Endothelial cell of umbilical vein (primary cell): ENCODE measurements at regions not wholly inside any gene's neighbourhood (a gene's known extent, or its start where the extent isn't known, plus 50 kb on each side); places are given as distances from the start of the nearest gene placed in this dataset.

Experiments used
- BruUV-seq: library from RNA; stranded (reverse); fragments of 400-500 nt; replicated peaks from 2 replicates; lab custom pipeline; 2021; lab: Mats Ljungman, UMichigan
- CTCF ChIA-PET: fragments of 300-600, 350-600 bp; sonication (Branson Sonifier 250); formaldehyde crosslinking; loops from one replicate; lab custom pipeline; 2021; ENCODE audit warnings: antibody characterized with exemption, inconsistent platforms; lab: Charles Lee
- POLR2A ChIA-PET: fragments of 300-600, 350-600 bp; sonication (Branson Sonifier 250); formaldehyde crosslinking; loops from one replicate; lab custom pipeline; 2021; ENCODE audit warnings: antibody characterized with exemption, inconsistent platforms; lab: Charles Lee
- DNase-seq: peaks from one replicate; pipeline ENCODE4 v3.0.0-alpha.2; 2011; ENCODE audit warnings: low read depth, low spot score
- FAIRE-seq: peaks from 2 replicates; lab custom pipeline; 2011; peaks lifted over from hg19 to GRCh38; lab: Jason Lieb, UNC
- H2AFZ ChIP-seq: 2 replicates; pipeline ENCODE4 v1.6.0; 2012; ENCODE audit warnings: low read depth, low read length, control low read depth, inconsistent platforms
- H3K27ac ChIP-seq: 2 replicates; pipeline ENCODE4 v1.5.1; 2011; ENCODE audit warnings: low read depth, mild to moderate bottlenecking, control low read depth, low read length, moderate library complexity; ENCODE audit not compliant: insufficient read depth
- H3K27me3 ChIP-seq, 2 experiments: 2 replicates each; pipeline versions ENCODE4 v1.6.0 to v1.6.1; 2011; ENCODE audit warnings: low read length in 2 of 2, mixed read lengths in 1 of 2; ENCODE audit not compliant: control insufficient read depth in 2 of 2, insufficient read depth in 2 of 2
- H3K36me3 ChIP-seq, 2 experiments: 2 replicates in 1 of 2; 3 replicates in 1 of 2; pipeline ENCODE4 v1.5.1; 2011; ENCODE audit warnings: low read length in 2 of 2, mild to moderate bottlenecking in 1 of 2, moderate library complexity in 1 of 2; ENCODE audit not compliant: control insufficient read depth in 2 of 2, insufficient read depth in 2 of 2; ENCODE audit errors: extremely low read depth in 1 of 2
- H3K4me1 ChIP-seq: 3 replicates; pipeline ENCODE4 v1.5.1; 2011; ENCODE audit warnings: mild to moderate bottlenecking, low read length; ENCODE audit not compliant: control insufficient read depth, insufficient read depth; ENCODE audit errors: extremely low read depth
- H3K4me2 ChIP-seq: 2 replicates; pipeline ENCODE4 v1.6.1; 2011; ENCODE audit warnings: low read length, control low read depth, mixed read lengths; ENCODE audit not compliant: insufficient read depth
- H3K4me3 ChIP-seq, 3 experiments: fragments of 200-600 bp in 1 of 3; sonication (generic), shearing (Covaris generic) in 1 of 3; replicated peaks in 1 of 3; 2 replicates each; pipeline ENCODE4 v1.5.1; 2011 to 2016; ENCODE audit warnings: control low read depth in 3 of 3, low read length in 3 of 3, mild to moderate bottlenecking in 2 of 3, inconsistent platforms in 1 of 3, low read depth in 1 of 3, moderate library complexity in 1 of 3; ENCODE audit not compliant: insufficient read depth in 1 of 3
- H3K79me2 ChIP-seq: 2 replicates; pipeline ENCODE4 v1.6.0; 2012; ENCODE audit warnings: low read length, inconsistent platforms; ENCODE audit not compliant: control insufficient read depth, insufficient read depth
- H3K9ac ChIP-seq: replicated peaks from 2 replicates; pipeline ENCODE3; 2011; ENCODE audit warnings: low read length, control low read depth; ENCODE audit not compliant: insufficient read depth; ENCODE audit errors: extremely low read depth
- H3K9me1 ChIP-seq: replicated peaks from 3 replicates; pipeline ENCODE4 v1.6.0; 2011; ENCODE audit warnings: mild to moderate bottlenecking, low read length; ENCODE audit not compliant: control insufficient read depth, insufficient read depth; ENCODE audit errors: extremely low read depth
- H3K9me3 ChIP-seq: replicated peaks from 2 replicates; pipeline ENCODE4 v1.5.1; 2012; ENCODE audit warnings: low read length, inconsistent platforms; ENCODE audit not compliant: control insufficient read depth, insufficient read depth
- H4K20me1 ChIP-seq: replicated peaks from 2 replicates; pipeline ENCODE3; 2011; ENCODE audit warnings: mild to moderate bottlenecking, low read length; ENCODE audit not compliant: control insufficient read depth, insufficient read depth; ENCODE audit errors: extremely low read depth
- EZH2 ChIP-seq: IDR thresholded peaks from 2 replicates; pipeline ENCODE4 v1.6.1; 2012; ENCODE audit warnings: borderline replicate concordance, low read depth, mild to moderate bottlenecking, moderate library complexity, low read length, inconsistent platforms; ENCODE audit not compliant: severe bottlenecking
- FOS ChIP-seq: IDR thresholded peaks from 2 replicates; pipeline ENCODE4 v1.6.1; 2011; ENCODE audit warnings: mild to moderate bottlenecking, low read length, moderate library complexity, borderline replicate concordance; ENCODE audit not compliant: insufficient read depth
- GATA2 ChIP-seq: IDR thresholded peaks from 2 replicates; pipeline ENCODE4 v1.7.0; 2011; ENCODE audit warnings: low read depth, mild to moderate bottlenecking, moderate library complexity, mixed read lengths, low read length; ENCODE audit not compliant: insufficient read length, insufficient read depth
- JUN ChIP-seq: IDR thresholded peaks from 2 replicates; pipeline ENCODE4 v1.6.1; 2011; ENCODE audit warnings: borderline replicate concordance, low read depth; ENCODE audit not compliant: insufficient read length, insufficient read depth
- MYC ChIP-seq: IDR thresholded peaks from one replicate; pipeline ENCODE4 v1.6.1; 2011; ENCODE audit warnings: mild to moderate bottlenecking, low read depth, low read length
- POLR2A ChIP-seq: IDR thresholded peaks from 2 replicates; pipeline ENCODE4 v1.6.1; 2012; ENCODE audit warnings: low read depth, mild to moderate bottlenecking, control low read depth, low read length
- POLR2AphosphoS5 ChIP-seq: IDR thresholded peaks from 2 replicates; pipeline ENCODE4 v1.6.1; 2012; ENCODE audit warnings: low read depth, mild to moderate bottlenecking, control low read depth, low read length, moderate library complexity; ENCODE audit not compliant: insufficient read depth
- dilution Hi-C: fragments of 300-500 bp; cut with MboI; formaldehyde crosslinking; loops from one replicate; pipeline ENCODE4 v1.15.0; 2019; ENCODE audit warnings: low sequenced_read_pairs; ENCODE audit not compliant: extremely low pct_ligation_motif_present
- intact Hi-C: fragments of 100-400 bp; cut with micrococcal nuclease; formaldehyde crosslinking; loops from one replicate; pipeline ENCODE4 v1.10.0; 2022
- TF ChIP-seq, protein P1 (sequence below), 2 donors: IDR thresholded peaks; 1 replicate in 1 of 2; 2 replicates in 1 of 2; pipeline ENCODE4 v1.5.1; 2011; ENCODE audit warnings: low read length in 2 of 2, mild to moderate bottlenecking in 2 of 2, moderate library complexity in 2 of 2, control low read depth in 1 of 2, inconsistent platforms in 1 of 2, low read depth in 1 of 2; ENCODE audit not compliant: insufficient read depth in 1 of 2; ENCODE audit errors: extremely low read depth in 1 of 2
- TF ChIP-seq, protein P2 (sequence below): IDR thresholded peaks from 2 replicates; pipeline ENCODE4 v1.6.1; 2011; ENCODE audit not compliant: insufficient read depth, insufficient read length

DNA sequence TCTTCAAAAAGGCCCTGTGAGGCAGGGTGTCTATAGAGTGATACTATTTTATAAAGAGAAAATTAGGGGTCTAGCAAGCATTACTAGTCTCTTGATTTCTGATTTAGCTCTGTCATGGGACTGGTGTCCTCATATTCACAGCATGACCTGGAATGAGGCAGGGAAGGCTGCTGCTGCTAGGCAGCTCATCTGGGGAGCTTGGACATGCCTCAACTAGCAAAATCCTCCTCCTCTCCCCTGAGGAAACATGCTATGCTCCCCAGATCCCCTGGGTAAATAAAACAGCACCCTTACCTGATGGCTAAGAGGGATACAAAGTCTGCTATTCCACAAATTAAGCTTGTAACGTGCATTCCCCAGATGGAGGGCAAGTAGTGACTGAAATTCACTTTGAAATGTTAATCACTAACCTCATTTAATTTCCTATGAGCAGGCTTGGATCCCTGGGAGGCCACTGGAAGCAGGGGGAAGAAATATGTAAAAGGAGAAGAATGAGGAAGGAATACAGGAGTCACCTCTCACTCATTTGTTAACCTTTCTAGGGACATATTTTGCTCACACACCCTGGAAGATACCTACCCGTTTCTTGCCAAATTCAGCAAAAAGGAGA lies 709.4 kb downstream of the SQOR start:
- dilution Hi-C loops, result no loop called here
- TF ChIP-seq GATA2 (no peak), MYC (no peak), JUN (no peak), EZH2 (no peak), FOS (no peak), POLR2A (no peak), POLR2AphosphoS5 (no peak)
- TF ChIP-seq, protein P1, sequence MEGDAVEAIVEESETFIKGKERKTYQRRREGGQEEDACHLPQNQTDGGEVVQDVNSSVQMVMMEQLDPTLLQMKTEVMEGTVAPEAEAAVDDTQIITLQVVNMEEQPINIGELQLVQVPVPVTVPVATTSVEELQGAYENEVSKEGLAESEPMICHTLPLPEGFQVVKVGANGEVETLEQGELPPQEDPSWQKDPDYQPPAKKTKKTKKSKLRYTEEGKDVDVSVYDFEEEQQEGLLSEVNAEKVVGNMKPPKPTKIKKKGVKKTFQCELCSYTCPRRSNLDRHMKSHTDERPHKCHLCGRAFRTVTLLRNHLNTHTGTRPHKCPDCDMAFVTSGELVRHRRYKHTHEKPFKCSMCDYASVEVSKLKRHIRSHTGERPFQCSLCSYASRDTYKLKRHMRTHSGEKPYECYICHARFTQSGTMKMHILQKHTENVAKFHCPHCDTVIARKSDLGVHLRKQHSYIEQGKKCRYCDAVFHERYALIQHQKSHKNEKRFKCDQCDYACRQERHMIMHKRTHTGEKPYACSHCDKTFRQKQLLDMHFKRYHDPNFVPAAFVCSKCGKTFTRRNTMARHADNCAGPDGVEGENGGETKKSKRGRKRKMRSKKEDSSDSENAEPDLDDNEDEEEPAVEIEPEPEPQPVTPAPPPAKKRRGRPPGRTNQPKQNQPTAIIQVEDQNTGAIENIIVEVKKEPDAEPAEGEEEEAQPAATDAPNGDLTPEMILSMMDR (IDR thresholded peaks at IDR 0.05; ENCODE audit: extremely low read depth in 1 of 2, insufficient read depth in 1 of 2, low read depth in 1 of 2, low read length in 2 of 2), result no peak
- TF ChIP-seq, protein P2, sequence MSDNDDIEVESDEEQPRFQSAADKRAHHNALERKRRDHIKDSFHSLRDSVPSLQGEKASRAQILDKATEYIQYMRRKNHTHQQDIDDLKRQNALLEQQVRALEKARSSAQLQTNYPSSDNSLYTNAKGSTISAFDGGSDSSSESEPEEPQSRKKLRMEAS, result no peak
- Histone ChIP-seq H3K36me3 (no peaks in the 10 kb centered on the region), H3K27me3 (no peaks in the 10 kb centered on the region), H3K4me2 (no peak overlapping the region), H4K20me1 (no peaks in the 10 kb centered on the region), H3K79me2 (no peaks in the 10 kb centered on the region), H3K9me3 (no peaks in the 10 kb centered on the region), H2AFZ (no peak overlapping the region), H3K9ac (no peak overlapping the region), H3K4me3 (no peak overlapping the region), H3K9me1 (no peaks in the 10 kb centered on the region), H3K27ac (no peak overlapping the region), H3K4me1 (no peaks in the 10 kb centered on the region)
- BruUV-seq, result no TSS peak
- ChIA-PET CTCF (no interaction called here), POLR2A (no interaction called here)
- no peak for FAIRE-seq
- DNase-seq, result no peak
- intact Hi-C loops, result no loop called here
